Right lobe of liver (tissue), 6 donors: ENCODE measurements at regions not wholly inside any gene's neighbourhood (a gene's known extent, or its start where the extent isn't known, plus 50 kb on each side); places are given as distances from the start of the nearest gene placed in this dataset.

Experiments used
- ATAC-seq, 4 donors: fragments of 200-7000 bp; cut with Tn5 transposase; one replicate each; pipeline ENCODE4 v1.9.1; 2020; ENCODE audit warnings: mild to moderate bottlenecking in 4 of 4, moderate library complexity in 4 of 4
- DNase-seq, 3 donors: peaks; one replicate each; pipeline ENCODE4 v3.0.0-alpha.2; 2020
- H3K27ac ChIP-seq, 3 donors: fragments of 200-600 bp; one replicate each; pipeline ENCODE4 v1.8.0; 2022
- H3K27me3 ChIP-seq, 2 donors: fragments of 200-600 bp; one replicate each; pipeline ENCODE4 v1.8.0; 2022
- H3K36me3 ChIP-seq, 4 donors: fragments of 200-600 bp; sonication (generic) in 1 of 4; one replicate each; pipeline versions ENCODE4 v1.5.1 to v1.8.0; 2017 to 2022; ENCODE audit warnings: control low read depth in 1 of 4
- H3K4me1 ChIP-seq, 4 donors: fragments of 200-600 bp; sonication (generic) in 1 of 4; one replicate each; pipeline versions ENCODE4 v1.5.1 to v1.8.0; 2017 to 2022; ENCODE audit warnings: control low read depth in 1 of 4
- H3K4me3 ChIP-seq, 3 donors: fragments of 200-600 bp; one replicate each; pipeline ENCODE4 v1.8.0; 2022
- H3K9me3 ChIP-seq, 4 donors: fragments of 200-600 bp; sonication (generic) in 1 of 4; one replicate each; pipeline versions ENCODE4 v1.5.1 to v1.8.0; 2017 to 2022; ENCODE audit warnings: control low read depth in 1 of 4
- POLR2A ChIP-seq: fragments of 450-650 bp; IDR thresholded peaks from one replicate; pipeline ENCODE4 v1.6.1; 2017; ENCODE audit warnings: antibody characterized with exemption, mild to moderate bottlenecking
- WGBS: methylation state at CpG from one replicate; pipeline ENCODE4 v1.1.6; 2018; ENCODE audit warnings: low coverage, low lambda C conversion rate; ENCODE audit not compliant: insufficient coverage; ENCODE audit errors: missing lambda C conversion rate; 5-methylcytosine and 5-hydroxymethylcytosine counted together
- intact Hi-C, 2 donors: fragments of 100-400 bp; cut with DNase I; formaldehyde crosslinking; loops; one replicate each; pipeline versions ENCODE4 v1.11.2 to v1.14.1; 2022
- TF ChIP-seq, protein P1 (sequence below), 4 donors: fragments of 200-600 bp in 3 of 4; fragments of 450-650 bp in 1 of 4; IDR thresholded peaks; one replicate each; pipeline versions ENCODE4 v1.5.1 to v1.8.0; 2016 to 2022; ENCODE audit warnings: antibody characterized with exemption in 4 of 4, mild to moderate bottlenecking in 2 of 4
- donor health status: DM: no; HTN: yes; CAD: no.
- donor health status: DM: no; HTN: no; CAD: no.
- donor health status: DM: no; HTN: no; CAD: no.
- donor health status: DM: no; HTN: yes; CAD: no.
- donor health status: DM: no; HTN: yes; CAD: no.

- Histone ChIP-seq H3K36me3 (no peaks in the 10 kb centered on the region), H3K9me3 (no peaks in the 10 kb centered on the region), H3K27ac (no peak overlapping the region), H3K27me3 (no peaks in the 10 kb centered on the region), H3K4me3 (no peak overlapping the region), H3K4me1 (no peaks in the 10 kb centered on the region)
- no peak for DNase-seq
- intact Hi-C loops = no loop called here
- ATAC-seq = no peak
- no peak for TF ChIP-seq POLR2A
- TF ChIP-seq, protein P1, sequence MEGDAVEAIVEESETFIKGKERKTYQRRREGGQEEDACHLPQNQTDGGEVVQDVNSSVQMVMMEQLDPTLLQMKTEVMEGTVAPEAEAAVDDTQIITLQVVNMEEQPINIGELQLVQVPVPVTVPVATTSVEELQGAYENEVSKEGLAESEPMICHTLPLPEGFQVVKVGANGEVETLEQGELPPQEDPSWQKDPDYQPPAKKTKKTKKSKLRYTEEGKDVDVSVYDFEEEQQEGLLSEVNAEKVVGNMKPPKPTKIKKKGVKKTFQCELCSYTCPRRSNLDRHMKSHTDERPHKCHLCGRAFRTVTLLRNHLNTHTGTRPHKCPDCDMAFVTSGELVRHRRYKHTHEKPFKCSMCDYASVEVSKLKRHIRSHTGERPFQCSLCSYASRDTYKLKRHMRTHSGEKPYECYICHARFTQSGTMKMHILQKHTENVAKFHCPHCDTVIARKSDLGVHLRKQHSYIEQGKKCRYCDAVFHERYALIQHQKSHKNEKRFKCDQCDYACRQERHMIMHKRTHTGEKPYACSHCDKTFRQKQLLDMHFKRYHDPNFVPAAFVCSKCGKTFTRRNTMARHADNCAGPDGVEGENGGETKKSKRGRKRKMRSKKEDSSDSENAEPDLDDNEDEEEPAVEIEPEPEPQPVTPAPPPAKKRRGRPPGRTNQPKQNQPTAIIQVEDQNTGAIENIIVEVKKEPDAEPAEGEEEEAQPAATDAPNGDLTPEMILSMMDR (IDR thresholded peaks at IDR 0.05) = no peak
Measured at GRCh38 chr11:42319921-42320320, 860.5 kb upstream of the LRRC4C start.

- ATAC-seq (no peak), DNase-seq (no peak)
- H3K27ac ChIP-seq = no peak overlapping the region
- WGBS = 37% methylated on average over 5 of the region's 5 CpGs
- H3K4me1 ChIP-seq = no peaks in the 10 kb centered on the region
- no peak overlapping the region for H3K4me3 ChIP-seq
- H3K9me3 ChIP-seq = no peaks in the 10 kb centered on the region
- H3K27me3 ChIP-seq = no peaks in the 10 kb centered on the region
- intact Hi-C loops = no loop called here
- H3K36me3 ChIP-seq = no peaks in the 10 kb centered on the region
- TF ChIP-seq, protein P1 (IDR thresholded peaks at IDR 0.05) = no peak
- no peak for TF ChIP-seq POLR2A
Measured at GRCh38 chr11:42329929-42330565, 870.6 kb upstream of the LRRC4C start.

GRCh38 chr11:42337786-42338455 lies 878.5 kb upstream of the LRRC4C start:
- Histone ChIP-seq H3K4me1 (no peaks in the 10 kb centered on the region), H3K27ac (no peak overlapping the region), H3K4me3 (no peak overlapping the region), H3K27me3 (no peaks in the 10 kb centered on the region), H3K9me3 (no peaks in the 10 kb centered on the region), H3K36me3 (no peaks in the 10 kb centered on the region)
- intact Hi-C loops = no loop called here
- 43% methylated on average over 4 of the region's 4 CpGs for WGBS
- TF ChIP-seq, protein P1 (IDR thresholded peaks at IDR 0.05) = no peak
- no peak for DNase-seq
- ATAC-seq = no peak

DNA sequence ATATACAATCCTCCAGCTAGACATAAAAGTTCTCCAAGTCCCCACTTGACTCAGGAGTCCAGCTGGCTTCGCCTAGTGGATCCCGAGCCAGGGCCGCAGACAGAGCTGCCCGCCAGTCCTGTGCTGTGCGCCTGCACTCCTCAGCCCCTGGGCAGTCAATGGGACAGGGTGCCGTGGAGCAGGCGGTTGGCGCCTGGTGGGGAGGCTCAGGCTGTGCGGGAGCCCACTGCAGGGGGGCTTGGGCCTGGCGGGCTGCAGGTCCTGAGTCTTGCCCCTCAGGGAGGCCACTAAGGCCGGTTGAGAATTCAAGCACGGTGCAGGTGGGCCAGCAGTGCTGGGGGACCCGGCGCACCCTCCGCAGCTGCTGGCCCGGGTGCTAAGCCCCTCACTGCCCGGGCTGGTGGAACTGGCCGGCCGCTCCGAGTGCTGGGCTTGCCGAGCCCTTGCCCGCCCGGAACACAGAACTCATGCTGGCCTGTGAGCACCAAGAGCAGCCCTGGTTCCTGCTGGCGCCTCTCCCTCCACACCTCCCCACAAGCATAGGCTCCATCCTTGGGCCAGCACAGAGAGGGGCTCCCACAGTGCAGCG lies 884.8 kb upstream of the LRRC4C start:
- Histone ChIP-seq H3K4me1 (no peaks in the 10 kb centered on the region), H3K36me3 (no peaks in the 10 kb centered on the region), H3K27ac (no peak overlapping the region), H3K27me3 (no peaks in the 10 kb centered on the region), H3K4me3 (no peak overlapping the region), H3K9me3 (no peaks in the 10 kb centered on the region)
- WGBS = no CpG with 5 or more reads among the region's 25 CpGs
- ATAC-seq (no peak), DNase-seq (no peak)
- TF ChIP-seq, protein P1 (IDR thresholded peaks at IDR 0.05) = no peak
- TF ChIP-seq POLR2A = no peak
- intact Hi-C loops = no loop called here
